Neural progenitor cell (in vitro differentiated cells): ENCODE measurements at regions not wholly inside any gene's neighbourhood (a gene's known extent, or its start where the extent isn't known, plus 50 kb on each side); places are given as distances from the start of the nearest gene placed in this dataset.
A peak's percentile ranks its signal among the peaks of the same experiment; 100 is the strongest.

Source experiments
- DNase-seq: peaks from one replicate; pipeline ENCODE4 v3.0.0-alpha.2; 2016; ENCODE audit warnings: low spot score
- H2AFZ ChIP-seq: fragments of 200-600 bp; sonication (generic); replicated peaks from 2 replicates; pipeline ENCODE4 v1.6.1; 2016; ENCODE audit warnings: antibody characterized with exemption
- H3F3A ChIP-seq: fragments of 200-600 bp; sonication (generic); 2 replicates; pipeline ENCODE4 v1.6.1; 2016; ENCODE audit warnings: antibody characterized with exemption, low read depth
- H3K27ac ChIP-seq: fragments of 200-600 bp; sonication (generic); 2 replicates; pipeline ENCODE4 v1.5.1; 2016; ENCODE audit warnings: mild to moderate bottlenecking
- H3K27me3 ChIP-seq: fragments of 200-600 bp; sonication (generic); 2 replicates; pipeline ENCODE4 v1.6.1; 2016; ENCODE audit warnings: mild to moderate bottlenecking, moderate library complexity
- H3K36me3 ChIP-seq: fragments of 200-600 bp; sonication (generic); 2 replicates; pipeline ENCODE4 v1.5.1; 2016
- H3K4me1 ChIP-seq: fragments of 200-600 bp; sonication (generic); 2 replicates; pipeline ENCODE4 v1.6.1; 2016; ENCODE audit warnings: mixed run types
- H3K4me2 ChIP-seq: fragments of 200-600 bp; sonication (generic); 2 replicates; pipeline ENCODE4 v1.6.1; 2016
- H3K4me3 ChIP-seq: fragments of 200-600 bp; sonication (generic); 2 replicates; pipeline ENCODE4 v1.5.1; 2016
- H3K79me2 ChIP-seq: fragments of 200-600 bp; sonication (generic); 2 replicates; pipeline ENCODE4 v1.6.1; 2016; ENCODE audit warnings: low read depth
- H3K9ac ChIP-seq: fragments of 200-600 bp; sonication (generic); 2 replicates; pipeline ENCODE4 v1.6.1; 2016
- H3K9me3 ChIP-seq: fragments of 200-600 bp; sonication (generic); 2 replicates; pipeline ENCODE4 v1.5.1; 2016; ENCODE audit warnings: low read depth
- H4K20me1 ChIP-seq: fragments of 200-600 bp; sonication (generic); 2 replicates; pipeline ENCODE4 v1.6.1; 2016; ENCODE audit warnings: low read depth
- H3K27ac Mint-ChIP-seq: 3 replicates; pipeline ENCODE4 v1.8.0; 2021; ENCODE audit warnings: mixed read lengths
- H3K27me3 Mint-ChIP-seq: 2 replicates; pipeline ENCODE4 v1.8.0; 2022; ENCODE audit warnings: low read depth, mild to moderate bottlenecking, inconsistent platforms, moderate library complexity, mixed read lengths; ENCODE audit not compliant: insufficient read depth
- H3K36me3 Mint-ChIP-seq: 3 replicates; pipeline ENCODE4 v1.8.0; 2021; ENCODE audit warnings: mixed read lengths
- H3K4me1 Mint-ChIP-seq: 3 replicates; pipeline ENCODE4 v1.8.0; 2021; ENCODE audit warnings: mixed read lengths
- H3K4me3 Mint-ChIP-seq: 3 replicates; pipeline ENCODE4 v1.8.0; 2021; ENCODE audit warnings: mild to moderate bottlenecking, moderate library complexity, mixed read lengths
- H3K9me3 Mint-ChIP-seq: 3 replicates; pipeline ENCODE4 v1.8.0; 2020; ENCODE audit warnings: mixed read lengths
- CTCF ChIP-seq: fragments of 200-600 bp; sonication (generic); IDR thresholded peaks from 2 replicates; pipeline ENCODE4 v1.5.1; 2017; ENCODE audit warnings: antibody characterized with exemption, mild to moderate bottlenecking
- EZH2 ChIP-seq: fragments of 200-600 bp; sonication (generic); IDR thresholded peaks from 2 replicates; pipeline ENCODE4 v1.6.1; 2017; ENCODE audit warnings: antibody characterized with exemption, mild to moderate bottlenecking, moderate library complexity
- EZH2phosphoT487 ChIP-seq: fragments of 200-600 bp; sonication (generic); IDR thresholded peaks from 2 replicates; pipeline ENCODE4 v1.6.1; 2017; ENCODE audit warnings: antibody characterized with exemption

GRCh38 chr7:94324380-94325121 lies 70.1 kb upstream of the COL1A2 start:
- Histone ChIP-seq H3K4me2 (no peak overlapping the region), H3K79me2 (no peaks in the 10 kb centered on the region), H3K36me3 (no peaks in the 10 kb centered on the region), H3K9me3 (no peaks in the 10 kb centered on the region), H3K9ac (no peak overlapping the region), H3F3A (no peaks in the 10 kb centered on the region), H3K27me3 (no peaks in the 10 kb centered on the region), H3K4me1 (no peaks in the 10 kb centered on the region), H3K4me3 (no peak overlapping the region), H2AFZ (no peak overlapping the region), H3K27ac (no peak overlapping the region), H4K20me1 (no peaks in the 10 kb centered on the region)
- Mint-ChIP-seq H3K27ac (no peak overlapping the region), H3K9me3 (peaks cover 22% of the 10 kb centered on the region), H3K4me3 (no peak overlapping the region), H3K4me1 (no peaks in the 10 kb centered on the region), H3K27me3 (peaks cover 3% of the 10 kb centered on the region), H3K36me3 (peaks cover 7% of the 10 kb centered on the region)
- DNase-seq = no peak
- no peak for TF ChIP-seq EZH2
- TF ChIP-seq EZH2phosphoT487 = no peak
- no peak for TF ChIP-seq CTCF

- H3K27ac Mint-ChIP-seq = no peak overlapping the region
- no peak overlapping the region for H3K4me2 ChIP-seq
- H3K4me3 Mint-ChIP-seq = no peak overlapping the region
Observed at GRCh38 chr7:94325122-94325475, 69.6 kb upstream of the COL1A2 start.

GRCh38 chr7:94330269-94331020 lies 64.2 kb upstream of the COL1A2 start:
- Mint-ChIP-seq H3K4me1 (peaks cover 7% of the 10 kb centered on the region), H3K36me3 (no peaks in the 10 kb centered on the region), H3K27me3 (peaks cover 3% of the 10 kb centered on the region), H3K9me3 (no peaks in the 10 kb centered on the region), H3K4me3 (no peak overlapping the region), H3K27ac (no peak overlapping the region)
- no peak for DNase-seq
- Histone ChIP-seq H3K9me3 (no peaks in the 10 kb centered on the region), H3K79me2 (no peaks in the 10 kb centered on the region), H3K4me3 (no peak overlapping the region), H3K27ac (no peak overlapping the region), H4K20me1 (no peaks in the 10 kb centered on the region), H3K4me1 (no peaks in the 10 kb centered on the region), H3K9ac (no peak overlapping the region), H3K36me3 (no peaks in the 10 kb centered on the region), H3F3A (no peaks in the 10 kb centered on the region), H3K4me2 (no peak overlapping the region), H3K27me3 (no peaks in the 10 kb centered on the region), H2AFZ (peak overlapping the region; percentile 58)
- no peak for TF ChIP-seq EZH2phosphoT487
- TF ChIP-seq EZH2 = no peak
- no peak for TF ChIP-seq CTCF

More at GRCh38 chr7:94325122-94325475, 69.6 kb upstream of the COL1A2 start:
- no peak overlapping the region for H2AFZ ChIP-seq
- no peaks in the 10 kb centered on the region for H3K4me1 ChIP-seq
- DNase-seq = no peak
- no peaks in the 10 kb centered on the region for H3K79me2 ChIP-seq
- no peaks in the 10 kb centered on the region for H3F3A ChIP-seq
- Mint-ChIP-seq H3K9me3 (peaks cover 19% of the 10 kb centered on the region), H3K27me3 (peaks cover 3% of the 10 kb centered on the region), H3K36me3 (peaks cover 7% of the 10 kb centered on the region), H3K4me1 (no peaks in the 10 kb centered on the region)
- no peaks in the 10 kb centered on the region for H3K36me3 ChIP-seq
- TF ChIP-seq EZH2 = no peak
- TF ChIP-seq EZH2phosphoT487 = no peak
- TF ChIP-seq CTCF = no peak
- no peaks in the 10 kb centered on the region for H3K9me3 ChIP-seq
- H3K27ac ChIP-seq = no peak overlapping the region
- no peaks in the 10 kb centered on the region for H3K27me3 ChIP-seq
- no peak overlapping the region for H3K9ac ChIP-seq
- no peak overlapping the region for H3K4me3 ChIP-seq
- no peaks in the 10 kb centered on the region for H4K20me1 ChIP-seq
